HG03039 (cell line): ENCODE measurements at regions not wholly inside any gene's neighbourhood (a gene's known extent, or its start where the extent isn't known, plus 50 kb on each side); places are given as distances from the start of the nearest gene placed in this dataset.

ENCODE experiments used
- ATAC-seq: cut with Tn5 transposase; IDR thresholded peaks from one replicate; pipeline ENCODE4 v1.9.1; 2021; ENCODE audit warnings: mild to moderate bottlenecking, moderate library complexity; ENCODE audit not compliant: unreplicated experiment

DNA sequence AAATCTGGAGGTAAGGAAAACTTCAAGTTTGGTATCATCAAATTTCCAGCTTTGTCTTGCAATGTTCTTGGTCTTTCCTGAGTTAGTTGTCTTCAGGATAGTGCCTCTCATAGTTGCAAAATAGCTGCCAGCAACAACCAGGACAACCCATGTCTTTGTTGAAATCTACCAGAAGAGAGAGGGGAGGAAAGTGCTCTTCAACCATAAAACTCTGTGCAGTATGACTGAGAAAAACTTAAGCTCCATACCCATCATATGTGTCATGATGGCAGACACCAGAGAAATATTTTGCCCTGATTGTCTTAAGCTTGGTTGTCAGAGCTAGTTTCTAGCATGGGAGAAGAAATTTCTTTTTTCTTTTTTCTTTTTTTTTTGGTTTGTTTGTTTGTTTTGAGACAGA, 103.3 kb downstream of the SPRY2 start:
- no peak for ATAC-seq

DNA sequence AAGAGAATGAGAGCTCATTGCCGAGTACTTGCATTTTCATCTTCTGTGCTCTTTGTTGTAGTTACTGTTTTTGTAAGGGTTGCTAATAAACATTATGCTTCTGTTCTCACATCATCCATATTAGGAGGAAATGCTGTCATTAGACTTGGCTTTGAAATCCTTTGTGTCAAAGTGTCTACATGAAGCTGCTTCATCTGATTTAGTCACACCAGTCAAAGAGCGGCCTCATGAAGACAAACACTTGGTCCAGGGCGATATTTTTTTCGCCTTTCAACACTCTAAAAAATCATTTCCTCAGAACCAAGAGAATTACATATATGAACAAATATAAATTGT, 105.0 kb downstream of the SPRY2 start:
- no peak for ATAC-seq

DNA sequence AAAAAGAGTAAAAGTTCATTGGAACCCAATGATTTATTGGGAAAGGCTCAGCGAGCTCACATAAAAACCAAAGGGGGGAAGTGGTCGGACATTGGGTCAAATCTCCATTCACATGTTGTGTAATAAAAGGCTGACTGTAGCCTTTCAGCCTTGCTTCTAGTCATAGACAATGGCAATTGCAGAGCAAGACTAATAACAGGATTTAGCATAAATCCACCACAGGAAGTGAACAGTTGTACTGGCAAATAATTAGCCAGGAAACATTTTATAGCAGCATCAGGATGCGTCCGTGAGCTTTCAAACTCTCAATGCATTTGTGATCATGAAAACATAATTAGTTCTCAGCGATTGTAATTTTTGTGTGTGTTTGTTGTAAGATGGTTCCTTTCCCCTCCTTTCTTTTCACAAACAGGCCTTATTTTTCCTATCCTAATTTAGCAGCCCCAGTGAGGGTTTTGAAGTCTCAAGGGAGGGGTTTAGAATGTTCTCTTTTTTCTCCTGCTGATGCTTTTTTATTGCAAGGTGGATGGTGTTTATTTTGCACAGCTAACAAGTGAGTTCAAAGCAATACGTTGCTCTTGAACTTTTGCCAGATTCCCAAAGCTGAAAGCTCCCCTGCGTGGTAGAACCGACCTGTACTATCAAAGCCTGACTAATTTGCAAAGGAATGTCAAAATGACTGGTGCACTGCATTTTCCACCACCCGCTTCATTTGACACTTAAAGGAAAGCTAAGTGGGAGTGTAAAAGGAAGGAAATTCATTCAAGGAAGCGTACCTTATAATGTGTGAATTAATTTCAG, 105.6 kb downstream of the SPRY2 start:
- ATAC-seq, result no peak

DNA sequence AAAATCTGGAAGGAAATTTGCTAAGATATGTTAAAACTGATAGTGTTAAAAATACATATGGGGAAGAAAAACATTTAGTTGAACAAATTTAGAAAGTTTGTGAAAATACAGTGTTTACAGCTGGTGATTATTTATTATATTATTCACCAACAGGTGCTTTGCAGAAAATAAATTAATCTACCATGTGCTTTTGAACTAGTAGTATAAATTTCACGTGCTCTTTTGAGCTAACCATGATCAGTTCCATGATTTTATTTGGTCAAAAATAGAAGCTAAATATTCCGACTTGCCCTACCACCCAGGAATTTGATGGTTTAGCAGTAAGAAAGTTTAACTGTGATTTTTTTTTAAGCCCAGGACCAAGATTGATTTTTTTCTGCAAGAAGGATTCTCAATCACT, 113.3 kb downstream of the SPRY2 start:
- ATAC-seq, result no peak

DNA sequence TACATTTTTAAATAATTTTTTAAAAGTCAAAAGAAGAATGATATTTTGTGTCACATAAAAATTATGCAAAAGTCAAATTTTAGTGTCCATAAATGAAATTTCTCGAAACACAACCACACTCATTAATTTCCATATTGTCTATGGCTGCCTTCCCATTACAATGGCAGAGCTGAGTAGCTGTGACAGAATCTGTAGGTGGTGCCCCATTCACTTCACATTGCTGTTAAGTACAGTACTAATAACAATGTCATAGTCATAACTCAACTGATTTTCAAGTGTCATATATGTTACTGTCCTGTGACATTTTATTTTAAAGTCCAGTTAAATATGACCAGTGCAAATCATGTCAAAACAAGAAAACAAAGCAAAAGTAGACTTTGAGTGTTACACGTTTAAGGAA, 114.3 kb downstream of the SPRY2 start:
- no peak for ATAC-seq

DNA sequence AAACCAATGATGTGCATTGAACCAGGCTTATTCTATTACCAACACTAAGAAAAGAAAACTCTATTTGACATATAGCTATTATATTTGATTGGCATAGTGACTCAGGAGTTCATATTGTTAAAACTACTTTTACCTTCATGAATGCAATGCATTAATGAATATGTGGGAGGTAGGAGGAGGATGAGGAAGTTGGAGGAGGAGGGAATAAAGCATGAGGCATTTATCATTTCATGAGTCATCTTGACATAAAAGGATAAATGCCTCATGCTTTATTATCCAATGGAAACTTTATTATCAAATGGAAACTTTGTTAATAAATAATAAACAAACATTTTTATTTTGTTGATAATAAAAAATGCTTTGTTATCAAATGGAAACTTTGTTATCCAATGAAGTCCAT, 116.5 kb downstream of the SPRY2 start:
- no peak for ATAC-seq

DNA sequence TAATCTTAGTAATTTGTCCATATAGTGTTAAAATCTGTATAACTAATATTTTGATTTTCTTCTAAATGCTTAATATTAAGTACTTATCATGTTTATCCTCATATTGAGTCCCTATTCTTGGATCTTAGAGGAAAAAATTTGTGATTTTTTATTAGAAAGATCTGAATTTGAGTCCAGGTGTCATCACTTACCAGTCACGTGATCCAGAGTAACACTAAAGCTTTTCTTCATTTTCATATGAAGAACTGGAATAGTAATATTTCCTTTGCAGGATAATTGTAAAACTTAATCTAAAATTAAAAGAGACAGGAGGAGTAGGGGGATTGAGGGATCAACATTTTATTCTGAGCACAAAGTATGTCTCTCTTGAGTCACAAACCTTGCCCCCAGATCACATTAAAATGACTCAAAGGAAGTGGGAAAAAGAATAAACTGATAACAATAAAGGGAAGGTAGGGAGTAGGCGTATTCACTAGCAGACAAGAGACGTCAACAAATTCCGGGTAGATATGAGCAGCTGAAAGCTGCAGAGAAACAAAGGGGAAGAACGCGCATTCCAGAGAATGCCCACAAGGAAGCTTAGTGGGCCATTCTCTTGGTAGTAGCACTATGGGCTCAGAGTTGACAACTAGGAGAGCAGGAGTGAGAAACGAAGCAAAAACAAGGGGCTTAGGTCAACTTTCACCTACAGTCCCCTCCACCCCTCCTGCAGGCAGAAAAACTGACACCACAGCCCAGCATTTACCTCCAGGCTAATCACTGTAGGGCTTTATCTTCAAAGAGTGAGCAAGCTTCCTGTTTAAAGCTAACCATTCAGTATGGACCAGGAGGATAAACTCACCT, 123.1 kb downstream of the SPRY2 start:
- no peak for ATAC-seq

DNA sequence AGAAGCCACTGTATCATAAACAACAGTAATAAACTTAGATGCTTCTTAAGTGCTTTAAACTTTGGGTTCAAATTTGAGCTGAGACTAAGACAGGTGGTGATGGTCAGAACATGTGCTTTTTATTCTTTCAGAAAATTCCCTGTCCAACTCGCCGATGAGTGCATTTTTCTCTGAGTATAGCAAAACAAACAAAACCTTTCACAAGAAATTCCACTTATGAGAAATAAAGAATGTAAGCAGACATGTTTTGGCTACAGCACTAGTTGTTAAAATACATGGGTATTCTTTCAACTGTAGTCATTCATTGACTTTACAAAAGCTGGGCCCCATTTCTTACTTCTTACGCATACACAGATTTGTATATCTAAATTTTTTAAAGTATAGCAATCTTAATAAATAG, 125.6 kb downstream of the SPRY2 start:
- ATAC-seq, result no peak

DNA sequence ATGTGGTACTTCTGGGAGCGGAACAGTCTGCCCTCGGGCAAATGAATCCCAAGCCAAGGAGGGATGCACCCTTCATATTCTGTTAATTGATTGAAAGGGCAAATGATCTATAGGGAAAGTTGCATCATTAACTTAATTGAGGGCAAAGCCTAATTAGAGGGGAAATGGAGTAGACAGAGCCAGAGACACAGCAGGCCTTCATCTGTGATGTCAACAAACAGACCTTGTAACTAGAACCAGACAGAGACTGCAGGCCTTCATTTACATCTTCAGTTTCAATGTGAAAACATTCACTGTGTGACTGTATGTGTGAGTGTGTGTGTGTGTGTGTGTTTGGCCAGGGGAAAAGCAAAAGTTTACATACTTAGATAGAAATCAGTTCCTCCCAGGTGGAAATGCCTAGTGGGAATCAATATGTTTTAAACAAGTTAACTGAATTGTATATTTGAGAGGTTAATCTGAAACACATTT, 126.4 kb downstream of the SPRY2 start:
- no peak for ATAC-seq

DNA sequence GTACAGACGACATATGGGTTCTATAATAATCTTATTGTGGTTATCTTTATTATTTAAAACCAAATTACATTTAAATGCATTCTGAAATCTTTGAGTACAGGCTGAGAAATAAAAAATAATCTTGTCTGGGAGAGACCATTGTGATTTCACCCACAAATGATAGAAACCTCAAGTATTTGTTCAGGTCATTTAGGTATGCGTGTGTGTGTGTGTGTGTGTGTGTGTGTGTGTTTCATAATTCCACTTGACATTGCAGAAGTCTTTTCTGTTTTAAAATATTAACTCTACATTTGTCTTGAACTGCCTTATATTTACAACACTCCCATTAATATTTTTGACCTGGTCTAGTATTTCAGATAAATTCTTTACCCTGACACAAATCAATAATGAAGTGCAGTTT, 126.9 kb downstream of the SPRY2 start:
- no peak for ATAC-seq

DNA sequence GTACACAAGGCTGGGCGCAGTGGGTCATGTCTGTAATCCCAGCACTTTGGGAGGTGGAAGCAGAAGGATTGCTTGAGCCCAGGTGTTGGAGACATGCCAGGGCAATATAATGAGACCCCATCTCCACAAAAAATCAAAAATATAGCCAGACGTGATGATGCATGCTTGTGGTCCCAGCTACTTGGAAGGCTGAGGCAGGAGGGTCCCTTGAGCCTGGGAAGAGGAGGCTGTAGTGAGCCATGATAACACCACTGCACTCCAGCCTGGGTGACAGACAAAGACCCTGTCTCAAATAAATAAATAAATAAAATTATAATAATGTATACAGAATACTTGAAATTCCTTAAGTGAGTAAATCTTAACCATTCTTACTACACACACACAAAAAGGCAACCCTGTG, 127.7 kb downstream of the SPRY2 start:
- no peak for ATAC-seq

DNA sequence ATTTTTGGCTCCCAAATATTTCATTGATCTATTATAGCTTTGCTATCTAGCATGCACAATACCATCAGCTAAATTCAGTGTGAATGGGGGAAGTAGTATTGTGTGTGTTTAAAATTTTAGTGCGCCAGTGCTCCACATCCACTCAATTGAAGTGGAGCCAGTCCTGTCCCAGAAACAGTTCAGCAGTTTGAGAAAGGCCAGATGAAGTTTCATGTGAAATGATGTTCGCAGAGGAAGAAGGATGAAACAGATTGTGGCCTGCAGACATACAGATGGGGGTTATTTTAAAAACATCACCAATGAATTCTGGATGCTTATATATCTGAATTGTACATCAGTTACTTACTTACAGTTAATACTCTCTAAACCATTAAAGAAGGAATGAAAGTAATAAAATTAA, 129.4 kb downstream of the SPRY2 start:
- ATAC-seq, result no peak

DNA sequence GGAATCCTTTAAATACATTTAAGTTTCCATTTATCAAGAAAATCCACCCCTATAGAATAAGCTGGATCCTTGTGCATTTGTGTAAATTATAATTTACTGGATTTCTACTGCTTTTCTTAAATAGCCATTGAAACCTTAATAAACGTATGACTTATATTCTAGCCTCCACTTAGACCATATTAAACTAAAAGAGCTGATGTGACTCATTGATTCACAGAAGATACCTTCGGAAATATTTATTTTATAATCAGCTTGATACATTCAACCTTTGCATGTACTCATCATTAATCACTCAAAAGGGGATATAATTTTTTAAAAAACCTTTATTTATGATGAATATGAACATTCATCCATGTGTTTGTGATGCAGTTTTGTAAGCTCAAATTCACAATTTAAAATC, 136.3 kb downstream of the SPRY2 start:
- ATAC-seq, result no peak

DNA sequence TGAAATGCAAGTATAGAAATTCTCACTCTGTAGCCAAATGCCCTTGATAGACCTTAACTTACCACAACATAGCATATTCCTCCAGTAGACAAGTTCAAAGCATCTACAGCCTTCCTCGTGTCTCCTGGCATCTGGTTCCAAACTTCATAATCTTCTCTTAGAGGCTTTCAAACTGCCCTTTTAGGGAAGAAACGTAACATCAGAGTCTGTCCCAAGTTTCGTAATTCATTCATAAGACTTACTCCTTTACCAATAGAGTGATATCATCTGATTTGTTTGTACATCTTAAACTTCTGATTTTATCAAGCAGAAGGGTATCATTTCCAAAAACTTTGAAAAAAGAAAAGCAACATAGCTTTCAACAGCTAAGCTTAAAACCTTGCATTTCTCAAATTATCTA, 137.4 kb downstream of the SPRY2 start:
- no peak for ATAC-seq

DNA sequence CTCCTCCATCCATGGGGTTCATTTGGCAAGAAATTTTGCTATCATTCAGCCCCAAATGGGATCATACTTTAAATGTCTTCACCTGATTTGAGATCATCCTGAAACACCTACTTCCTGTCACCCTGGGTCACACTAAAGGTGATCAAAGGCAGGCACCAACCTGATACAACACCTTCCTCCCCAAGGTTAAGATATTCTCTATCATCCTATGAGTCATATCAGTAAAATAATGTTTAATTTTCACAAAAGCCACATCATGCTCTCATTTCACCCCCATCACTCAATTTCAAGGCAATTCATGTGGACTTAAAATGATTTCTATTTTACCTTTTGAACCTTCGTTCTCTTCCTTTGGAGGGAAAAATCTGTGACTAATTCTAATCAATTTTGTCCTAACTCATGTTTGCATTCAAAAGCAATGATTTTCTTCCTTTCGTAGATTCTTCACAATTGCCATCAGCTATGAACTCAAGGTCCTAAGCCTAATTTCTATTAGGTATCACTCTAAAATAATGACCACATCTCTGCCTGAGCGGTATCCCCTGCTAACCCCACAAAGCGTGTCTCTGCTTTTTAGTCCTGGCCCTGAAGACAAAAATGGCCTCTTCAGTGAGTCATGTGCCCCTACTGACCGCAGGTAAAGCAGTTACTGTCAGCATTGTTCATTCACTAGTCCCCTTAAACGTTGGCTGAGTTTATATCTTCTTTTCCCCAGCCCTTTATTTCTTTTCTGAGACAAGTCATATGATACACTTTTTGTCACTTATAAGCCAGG, 139.0 kb downstream of the SPRY2 start:
- ATAC-seq, result no peak

DNA sequence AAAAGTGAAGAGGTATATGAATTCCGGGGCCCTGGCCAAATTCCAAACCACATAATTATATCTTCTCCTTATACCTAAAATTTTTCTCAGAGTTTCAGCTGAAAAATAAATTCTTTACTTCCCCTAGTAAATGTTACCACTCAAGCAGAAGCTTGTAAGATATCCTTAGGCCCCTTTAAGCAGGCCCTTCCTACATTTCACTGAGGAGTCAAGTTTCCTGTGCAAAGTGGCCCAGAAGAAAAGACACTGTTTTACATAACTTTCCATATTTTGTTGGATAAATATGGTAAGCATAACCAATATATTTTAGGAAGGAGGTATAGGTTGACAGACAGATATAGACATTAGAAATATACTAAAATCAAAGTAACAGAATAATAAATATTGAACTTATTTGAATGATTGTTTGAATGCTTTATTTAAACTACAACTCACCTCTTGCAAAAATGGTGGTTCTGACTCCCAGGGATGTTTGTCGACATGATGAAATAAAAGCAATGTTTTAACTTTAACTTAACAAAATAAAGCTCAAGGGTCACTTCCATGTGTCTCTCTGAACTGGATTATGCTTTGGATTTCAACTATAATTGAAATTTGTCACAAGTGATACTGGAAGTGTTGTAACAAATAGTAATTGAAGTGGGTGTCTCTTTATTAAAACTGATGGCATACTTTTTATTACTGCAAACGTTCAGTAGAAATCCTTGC, 141.2 kb downstream of the SPRY2 start:
- no peak for ATAC-seq

DNA sequence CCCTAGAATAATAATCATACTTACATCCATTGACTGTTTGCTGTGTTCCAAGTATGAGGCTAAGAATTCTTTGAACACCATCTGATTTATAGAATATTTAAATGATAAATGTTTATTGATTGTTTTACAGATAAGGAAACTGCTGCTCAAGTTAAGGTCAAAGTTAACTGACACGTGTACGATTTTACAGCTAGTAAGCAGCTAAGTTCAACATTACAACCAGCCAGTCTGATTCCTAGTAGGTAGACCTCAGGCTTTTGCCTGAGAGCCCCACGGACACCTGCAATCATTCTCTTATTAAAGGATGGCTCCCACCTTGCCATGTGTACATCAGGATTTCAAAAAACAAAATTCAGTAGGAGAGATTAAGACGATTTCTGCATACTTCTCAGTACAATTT, 141.9 kb downstream of the SPRY2 start:
- no peak for ATAC-seq

DNA sequence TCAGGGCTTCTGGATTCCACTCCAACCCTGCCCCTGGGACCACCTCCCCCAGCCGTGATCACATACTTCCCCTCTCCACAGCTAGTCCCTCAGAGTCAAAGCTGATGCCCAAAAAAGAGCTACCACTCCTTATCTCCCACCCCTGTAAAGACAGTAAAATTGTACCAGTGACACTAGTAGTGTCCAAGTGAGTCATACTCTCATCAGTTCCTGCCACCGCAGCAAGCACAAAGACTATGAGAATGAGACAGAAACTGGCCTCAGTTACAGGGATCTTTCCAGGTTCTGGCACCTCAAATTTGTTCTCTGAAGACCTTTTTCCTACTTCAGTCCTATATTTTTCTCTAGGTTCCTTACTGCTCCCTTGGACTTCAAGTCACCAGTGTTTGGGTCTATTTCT, 144.2 kb downstream of the SPRY2 start:
- ATAC-seq, result no peak

DNA sequence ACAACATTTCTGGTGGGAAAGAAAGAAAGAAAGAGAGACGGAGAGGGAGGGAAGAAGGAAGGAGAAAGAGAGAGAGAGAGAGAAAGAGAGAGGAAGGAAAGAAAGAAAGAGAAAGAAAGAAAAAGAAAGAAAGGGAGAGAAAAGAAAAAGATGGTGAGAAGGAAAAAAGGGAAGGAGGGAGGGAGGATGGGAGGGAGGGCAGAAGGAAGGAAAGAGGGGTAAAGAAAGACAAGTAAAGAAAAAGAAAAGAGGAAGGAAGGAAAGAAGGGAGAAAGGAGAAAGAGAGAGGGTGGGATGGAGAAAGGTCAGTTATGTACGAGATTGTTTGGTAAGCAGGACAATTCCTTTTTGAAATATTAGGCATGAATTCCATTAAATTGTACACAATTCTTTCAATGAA, 145.3 kb downstream of the SPRY2 start:
- no peak for ATAC-seq

DNA sequence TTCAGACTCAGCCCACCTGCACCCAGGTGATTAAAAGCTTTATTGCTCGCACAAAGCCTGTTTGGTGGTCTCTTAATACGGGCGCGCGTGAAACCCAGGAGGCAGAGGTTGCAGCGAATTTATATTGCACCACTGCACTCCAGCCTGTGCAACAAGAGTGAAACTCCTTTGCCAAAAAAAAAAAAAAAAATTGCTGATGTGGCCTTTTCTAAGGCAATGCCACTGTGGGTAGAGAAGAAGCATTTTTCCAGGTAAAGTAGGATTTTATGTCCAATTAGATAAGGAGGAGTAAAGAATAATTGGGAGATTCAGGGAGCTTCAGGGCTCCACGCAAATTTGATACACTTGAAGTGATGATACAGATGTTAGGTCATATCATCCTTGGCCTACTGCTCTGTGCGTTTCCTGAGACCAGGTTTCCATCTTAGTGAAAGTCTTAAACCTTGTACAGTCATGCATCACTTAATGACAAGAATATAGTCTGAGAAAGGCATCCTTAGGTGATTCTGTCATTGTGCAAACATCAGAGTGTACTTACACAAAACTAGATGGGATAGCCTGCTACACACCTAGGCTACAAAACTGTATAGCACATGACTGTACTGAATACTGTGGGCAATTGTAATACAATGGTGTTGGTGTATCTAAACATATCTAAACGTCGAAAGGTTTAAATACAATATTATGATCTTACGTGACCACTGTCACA, 150.9 kb downstream of the SPRY2 start:
- ATAC-seq, result no peak
